GM19025 (cell line): ENCODE measurements at regions not wholly inside any gene's neighbourhood (a gene's known extent, or its start where the extent isn't known, plus 50 kb on each side); places are given as distances from the start of the nearest gene placed in this dataset.
"Not testable (repeated sequence)": the region's sequence is repeated elsewhere in the genome, so short reads cannot be mapped to it uniquely, and the experiment has no call there.

Source experiments
- ATAC-seq: cut with Tn5 transposase; IDR thresholded peaks from one replicate; pipeline ENCODE4 v1.9.1; 2021; ENCODE audit warnings: mild to moderate bottlenecking, low read depth, moderate library complexity; ENCODE audit not compliant: unreplicated experiment

DNA sequence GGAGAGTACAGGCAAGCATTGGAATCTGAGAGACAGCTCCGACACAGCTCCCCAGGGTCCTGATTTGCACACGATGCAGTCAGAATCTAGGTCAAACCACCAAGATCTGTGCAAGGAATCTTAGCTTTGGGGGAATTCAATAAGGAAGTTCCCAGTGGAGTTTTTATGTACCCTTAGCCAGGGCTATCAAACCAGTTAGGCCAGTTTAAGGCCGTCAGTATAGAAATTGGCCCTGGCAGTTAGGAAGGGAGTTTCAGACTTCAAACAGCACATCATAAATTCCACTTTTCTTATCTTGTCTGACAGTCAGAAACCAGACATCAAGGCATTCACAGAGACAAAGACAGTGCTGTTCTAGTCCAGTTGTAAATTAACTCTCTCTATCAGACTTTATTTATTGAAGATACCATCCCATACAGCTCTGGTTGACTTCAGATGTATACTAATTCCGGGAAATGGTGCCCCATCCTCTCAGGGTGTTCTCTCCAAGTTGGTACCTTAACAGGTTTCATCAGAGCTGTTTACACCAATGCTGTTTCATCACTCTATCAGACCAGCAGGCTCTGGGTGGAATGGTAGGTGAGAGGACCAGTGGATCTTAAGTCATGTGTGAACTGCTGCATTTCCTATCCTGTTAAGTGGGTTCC is 157.5 kb upstream of the ATF7IP start:
- ATAC-seq = no peak

DNA sequence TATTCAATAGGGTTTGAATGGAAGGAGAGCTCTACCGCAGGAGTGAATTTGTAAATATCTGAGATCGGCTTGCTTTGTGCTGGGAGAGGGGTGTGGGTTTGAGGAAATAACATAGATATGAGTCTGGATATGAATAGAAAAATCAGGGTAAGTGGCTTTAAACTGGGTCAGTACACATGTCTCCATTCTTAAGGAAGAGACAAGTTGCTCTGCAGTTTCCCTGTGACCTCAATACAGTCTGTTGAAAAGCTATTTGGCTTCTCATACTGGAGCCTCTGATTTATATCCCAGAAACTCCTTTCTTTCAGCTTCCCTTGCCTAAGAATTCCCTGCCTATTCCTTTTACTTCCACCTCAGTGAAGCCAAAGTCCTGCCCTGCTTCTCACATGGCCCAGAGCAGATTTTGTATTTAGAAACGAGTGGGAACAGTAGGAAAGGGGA is 153.5 kb upstream of the ATF7IP start:
- no peak for ATAC-seq

DNA sequence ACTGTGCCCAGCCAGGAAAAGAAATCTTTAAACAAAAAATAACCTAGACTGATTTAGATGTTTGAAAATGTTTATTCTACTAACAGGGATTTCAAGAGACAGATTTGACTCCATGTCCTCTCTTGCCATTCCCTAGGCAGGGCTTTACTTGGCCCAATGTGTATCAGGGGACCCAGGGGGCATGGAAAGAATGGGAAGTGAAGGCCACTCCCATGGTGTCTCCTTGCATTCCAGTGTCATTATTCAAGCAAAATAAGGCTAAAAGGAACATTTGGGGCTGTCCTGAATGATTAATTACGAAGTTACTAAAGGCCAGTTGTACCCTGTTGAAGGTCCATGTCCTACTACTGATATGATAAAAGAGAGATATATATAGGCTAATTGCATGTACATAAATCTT is 151.9 kb upstream of the ATF7IP start:
- ATAC-seq = no peak

DNA sequence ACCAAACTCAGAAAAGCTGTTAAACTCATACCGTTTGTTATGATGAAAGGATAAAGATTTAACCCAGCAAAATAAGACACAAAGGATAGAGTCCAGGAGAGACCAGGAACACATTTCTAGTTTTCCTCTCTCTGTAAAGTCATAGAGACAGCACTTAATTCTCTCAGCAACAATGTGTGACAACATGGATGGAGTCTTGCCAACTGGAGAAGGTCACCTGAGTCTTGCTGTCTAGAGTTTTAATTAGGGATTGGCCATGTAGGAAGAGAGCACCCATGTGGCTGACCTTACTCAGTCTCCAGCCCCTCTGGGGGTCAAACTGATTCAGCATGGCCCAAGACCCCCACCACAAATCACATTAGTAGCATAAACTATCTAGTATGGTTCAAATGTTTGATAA is 151.0 kb upstream of the ATF7IP start:
- ATAC-seq = no peak

DNA sequence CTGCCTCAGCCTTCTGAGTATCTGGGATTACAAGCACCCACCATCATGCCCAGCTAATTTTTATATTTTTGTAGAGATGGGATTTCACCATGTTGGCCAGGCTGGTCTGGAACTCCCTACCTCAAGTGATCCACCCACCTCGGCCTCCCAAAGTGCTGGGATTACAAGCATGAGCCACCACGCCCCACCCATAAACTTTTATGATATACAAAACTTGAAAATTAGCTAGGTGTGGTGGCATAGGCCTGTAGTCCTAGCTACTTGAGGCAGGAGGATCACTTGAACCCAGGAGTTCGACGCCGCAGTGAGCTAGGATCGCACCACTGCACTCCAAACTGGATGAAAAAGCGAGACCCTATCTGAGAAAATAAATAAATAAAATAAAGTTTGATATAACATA is 149.5 kb upstream of the ATF7IP start:
- not testable (repeated sequence) for ATAC-seq

- ATAC-seq = no peak
These were observed 148.8 kb upstream of the ATF7IP start for GRCh38 chr12:14216405-14217294.

DNA sequence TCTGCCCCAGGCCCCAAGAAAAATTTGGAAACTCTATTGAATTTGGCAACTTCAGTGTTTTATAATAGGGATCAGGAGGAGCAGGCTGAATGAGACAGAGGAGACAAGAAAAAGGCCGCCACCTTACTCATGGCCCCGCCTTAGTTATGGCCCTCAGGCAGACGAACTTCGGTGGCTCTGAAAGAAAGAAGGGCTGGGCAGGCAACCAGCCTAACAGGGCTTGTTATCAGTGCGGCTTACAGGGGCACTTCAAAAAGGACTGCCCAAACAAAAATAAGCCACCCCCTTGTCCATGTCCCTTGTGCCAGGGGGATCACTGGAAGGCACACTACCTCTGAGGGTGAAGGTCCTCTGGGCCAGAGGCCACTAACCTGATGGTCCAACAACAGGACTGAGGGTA is 146.3 kb upstream of the ATF7IP start:
- ATAC-seq = no peak

DNA sequence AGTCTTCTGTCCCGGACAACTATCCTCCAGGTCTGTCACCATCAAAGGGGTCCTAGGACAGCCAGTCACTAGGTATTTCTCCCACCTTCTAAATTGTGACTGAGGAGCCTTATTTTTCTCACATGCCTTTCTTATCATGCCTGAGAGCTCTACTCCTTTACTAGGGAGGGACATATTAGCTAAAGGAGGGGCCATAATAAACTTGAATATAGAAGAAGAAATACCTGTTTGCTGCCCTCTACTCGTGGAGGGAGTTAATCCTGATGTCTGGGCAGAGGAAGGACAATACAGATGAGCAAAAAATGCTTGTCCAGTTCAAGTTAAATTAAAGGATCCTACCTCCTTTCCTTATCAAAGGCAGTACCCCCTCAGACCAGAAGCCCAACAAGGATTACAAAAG is 145.8 kb upstream of the ATF7IP start:
- not testable (repeated sequence) for ATAC-seq

GRCh38 chr12:14225064-14225463 is 140.4 kb upstream of the ATF7IP start:
- ATAC-seq = no peak

DNA sequence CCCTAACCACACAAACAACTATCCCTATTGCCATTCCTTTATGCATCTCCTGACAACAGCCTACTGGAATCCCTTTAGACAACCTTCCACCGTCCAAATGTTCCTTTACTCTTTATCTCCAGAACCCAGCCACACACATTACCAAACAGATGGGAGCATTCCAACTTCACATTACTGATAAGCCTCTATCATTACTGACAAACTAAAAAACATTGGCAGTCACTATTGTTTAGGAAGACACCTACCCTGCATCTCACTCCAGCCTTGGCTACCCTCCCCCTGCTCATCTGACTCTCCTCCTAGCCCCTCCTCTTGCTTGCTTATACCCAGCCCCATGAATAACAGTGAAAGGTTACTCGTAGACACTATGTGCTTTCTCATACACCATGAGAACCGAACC is 130.3 kb upstream of the ATF7IP start:
- ATAC-seq = not testable (repeated sequence)

- ATAC-seq = not testable (repeated sequence)
These were observed 128.8 kb upstream of the ATF7IP start for GRCh38 chr12:14236641-14237040.

DNA sequence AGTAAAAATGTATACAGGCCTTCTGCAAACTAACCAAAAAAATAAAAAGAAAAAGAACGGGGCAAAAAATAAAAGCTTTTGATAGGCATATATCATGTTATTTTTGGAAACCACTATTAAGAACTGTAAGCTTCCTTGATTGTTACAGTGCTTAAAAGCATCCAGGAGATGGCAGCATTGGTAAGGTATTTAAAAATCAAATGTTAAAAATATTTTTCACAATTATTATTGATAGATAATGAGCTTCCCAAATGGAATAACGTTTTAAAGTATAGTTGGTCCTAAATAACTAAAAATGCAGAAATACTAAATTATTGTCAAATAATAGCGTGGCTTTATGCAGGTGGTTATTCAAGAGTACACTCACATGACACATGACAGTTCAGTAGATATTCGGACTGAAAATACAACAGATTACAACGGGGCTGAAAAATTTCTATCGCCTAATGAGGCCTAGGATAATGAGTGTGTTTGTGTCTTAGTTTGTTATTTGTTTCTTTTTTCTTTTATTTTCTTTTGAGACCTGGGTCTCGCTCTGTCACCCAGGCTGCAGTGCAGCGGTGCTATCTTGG is 127.2 kb upstream of the ATF7IP start:
- no peak for ATAC-seq

DNA sequence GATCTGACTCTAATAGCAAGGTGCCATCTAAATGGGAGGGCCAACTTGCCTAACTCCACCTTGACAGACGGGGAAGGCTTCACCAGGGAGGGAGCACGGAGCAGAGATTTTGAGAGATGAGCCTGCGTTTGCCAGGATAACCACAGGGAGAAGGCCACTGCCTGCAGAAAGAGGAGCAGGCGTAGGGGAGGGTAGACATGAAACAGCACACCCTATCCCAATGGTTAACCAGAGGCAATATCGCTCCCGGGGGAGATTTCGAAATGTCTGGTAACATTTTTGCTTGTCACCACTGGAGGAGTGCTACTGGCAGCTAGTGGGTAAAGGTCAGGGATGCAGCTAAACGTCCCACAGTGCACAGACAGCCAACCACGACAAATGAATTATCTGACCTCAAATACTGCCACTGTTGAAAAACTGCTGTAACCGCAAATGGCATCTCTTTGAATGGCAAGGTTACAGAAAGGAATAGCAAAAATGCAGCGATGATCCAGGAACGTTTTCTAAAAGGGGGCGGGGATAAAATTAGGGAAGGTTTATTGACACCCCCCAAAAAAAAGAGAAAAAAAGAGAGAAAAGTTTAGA is 126.0 kb upstream of the ATF7IP start:
- peak; percentile 85 for ATAC-seq

DNA sequence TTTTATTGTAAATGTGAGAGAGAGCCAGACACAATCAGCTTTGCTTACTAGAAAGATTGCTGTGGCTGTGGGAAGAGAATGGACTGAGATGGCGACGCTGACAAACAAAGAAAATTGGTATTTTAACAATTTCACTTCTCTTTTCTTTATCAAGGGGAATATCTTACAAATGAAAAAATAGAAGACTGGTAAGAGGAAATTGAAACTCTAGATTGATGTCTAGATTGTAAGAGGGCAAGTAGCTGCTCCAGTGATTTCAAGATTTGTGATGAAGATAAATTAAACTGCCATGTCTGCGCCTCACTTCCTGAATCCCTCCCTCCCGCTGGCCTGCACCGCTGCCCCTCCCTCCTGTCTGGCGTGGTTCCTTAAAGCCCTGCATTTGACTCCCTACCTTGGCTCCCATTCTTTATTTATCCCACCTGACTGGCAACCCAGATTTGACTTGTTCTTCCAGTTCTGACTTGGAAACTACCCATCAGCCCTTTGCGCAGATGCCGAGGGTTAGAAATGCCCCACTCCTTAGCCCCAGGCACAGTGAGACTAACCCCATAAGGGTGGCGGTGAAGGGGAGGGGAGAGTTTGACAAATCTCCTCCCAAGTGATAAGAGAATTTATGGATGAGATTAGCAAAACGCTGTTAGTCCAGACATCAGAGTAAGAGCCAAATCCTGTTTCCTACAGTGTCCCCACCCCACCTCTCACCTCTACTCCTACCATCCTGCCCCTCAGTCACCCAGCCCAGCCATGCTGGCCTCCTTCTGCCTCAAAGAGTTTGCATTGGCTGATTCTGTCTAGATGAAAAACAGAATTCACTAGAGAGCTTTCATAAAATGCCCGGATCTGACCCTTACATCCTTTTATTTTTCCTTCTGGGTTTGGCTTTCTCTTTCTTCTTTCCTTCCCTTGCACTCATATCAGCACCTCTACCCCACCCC is 125.3 kb upstream of the ATF7IP start:
- ATAC-seq = peak; percentile 27

GRCh38 chr12:14240873-14241220 is 124.6 kb upstream of the ATF7IP start:
- ATAC-seq = no peak

DNA sequence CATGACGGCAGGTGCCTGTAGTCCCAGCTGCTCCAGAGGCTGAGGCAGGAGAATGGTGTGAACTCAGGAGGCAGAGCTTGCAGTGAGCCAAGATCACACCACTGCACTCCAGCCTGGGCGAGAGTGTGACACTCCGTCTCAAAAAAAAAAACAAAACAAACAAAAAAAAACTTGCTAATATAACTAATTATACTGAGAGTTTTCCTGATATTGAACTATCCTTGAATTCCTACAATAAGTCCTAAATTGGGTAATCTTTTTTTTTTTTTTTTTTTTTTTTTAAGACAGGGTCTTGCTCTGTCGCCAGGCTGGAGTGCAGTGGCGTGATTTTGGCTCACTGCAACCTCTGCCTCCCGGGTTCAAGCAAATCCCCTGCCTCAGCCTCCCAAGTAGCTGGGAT is 122.7 kb upstream of the ATF7IP start:
- ATAC-seq = not testable (repeated sequence)

- ATAC-seq = no peak
These were observed 121.5 kb upstream of the ATF7IP start for GRCh38 chr12:14243941-14244340.

GRCh38 chr12:14244876-14245669 is 120.4 kb upstream of the ATF7IP start:
- ATAC-seq = no peak

DNA sequence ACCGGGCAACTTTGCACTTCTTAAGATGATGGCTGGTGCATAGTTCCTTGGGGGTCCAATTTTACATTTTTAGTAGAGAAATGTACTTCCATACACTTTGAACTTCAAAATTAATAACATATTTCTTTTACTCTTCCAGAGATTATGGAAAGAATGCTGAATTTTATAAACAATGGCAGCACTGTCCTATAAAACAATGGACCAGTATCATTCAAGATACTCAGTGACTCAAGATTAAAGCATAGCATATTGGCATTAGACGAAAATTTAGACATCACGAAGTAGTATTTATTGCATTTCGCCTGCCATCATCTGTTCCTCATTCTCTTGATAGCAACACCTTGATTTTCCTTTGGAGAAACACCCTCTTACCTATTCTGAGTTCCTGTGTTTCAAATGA is 118.3 kb upstream of the ATF7IP start:
- no peak for ATAC-seq
